LoVo (cell line): ENCODE measurements at regions not wholly inside any gene's neighbourhood (a gene's known extent, or its start where the extent isn't known, plus 50 kb on each side); places are given as distances from the start of the nearest gene placed in this dataset.

ENCODE experiments used
- DNase-seq: peaks from one replicate; pipeline ENCODE4 v3.0.0-alpha.2; 2016; ENCODE audit warnings: low spot score

DNA sequence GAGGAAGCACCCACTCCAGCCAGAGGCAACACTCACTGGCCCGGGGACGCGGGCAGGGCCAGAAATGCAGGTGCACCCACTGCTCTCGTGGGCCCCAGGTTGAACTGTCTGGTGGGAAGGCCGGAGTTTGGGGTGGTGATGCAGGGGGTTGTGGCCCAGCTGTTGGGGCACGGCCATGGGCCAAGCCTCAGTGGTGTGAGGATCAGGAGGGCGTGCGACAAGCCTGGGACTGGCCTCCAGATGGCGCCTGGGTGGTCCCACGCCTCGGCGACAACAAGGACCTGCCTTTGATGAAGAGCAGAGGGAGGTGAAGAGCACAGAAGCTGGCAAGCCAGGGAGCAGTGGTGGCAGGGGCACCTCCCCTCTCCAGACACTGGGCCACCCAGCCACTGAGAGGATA, 240.8 kb downstream of the BRD1 start:
- no peak for DNase-seq

DNA sequence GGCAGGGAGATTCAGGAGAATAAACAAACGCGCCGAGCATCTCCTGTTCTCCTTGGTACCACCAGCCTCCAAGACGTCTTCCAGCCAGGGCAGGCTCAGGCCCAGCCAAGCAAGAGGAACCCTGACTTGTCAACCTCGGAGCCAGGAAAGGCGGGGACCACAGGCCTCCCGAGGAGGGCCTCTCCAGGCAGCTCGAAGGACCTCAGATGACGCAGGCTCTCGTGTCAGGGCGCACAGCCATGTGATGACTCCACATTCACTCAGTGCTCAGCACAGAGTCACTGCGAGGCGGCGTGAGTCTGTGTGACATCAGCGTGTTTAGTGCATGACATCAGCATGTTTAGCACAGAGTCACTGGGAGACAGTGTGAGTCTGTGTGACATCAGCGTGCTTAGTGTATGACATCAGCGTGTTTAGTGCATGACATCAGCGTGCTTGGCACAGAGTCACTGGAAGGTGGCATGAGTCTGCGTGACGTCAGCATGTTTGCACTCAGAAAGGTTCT, 241.4 kb downstream of the BRD1 start:
- DNase-seq: no peak

DNA sequence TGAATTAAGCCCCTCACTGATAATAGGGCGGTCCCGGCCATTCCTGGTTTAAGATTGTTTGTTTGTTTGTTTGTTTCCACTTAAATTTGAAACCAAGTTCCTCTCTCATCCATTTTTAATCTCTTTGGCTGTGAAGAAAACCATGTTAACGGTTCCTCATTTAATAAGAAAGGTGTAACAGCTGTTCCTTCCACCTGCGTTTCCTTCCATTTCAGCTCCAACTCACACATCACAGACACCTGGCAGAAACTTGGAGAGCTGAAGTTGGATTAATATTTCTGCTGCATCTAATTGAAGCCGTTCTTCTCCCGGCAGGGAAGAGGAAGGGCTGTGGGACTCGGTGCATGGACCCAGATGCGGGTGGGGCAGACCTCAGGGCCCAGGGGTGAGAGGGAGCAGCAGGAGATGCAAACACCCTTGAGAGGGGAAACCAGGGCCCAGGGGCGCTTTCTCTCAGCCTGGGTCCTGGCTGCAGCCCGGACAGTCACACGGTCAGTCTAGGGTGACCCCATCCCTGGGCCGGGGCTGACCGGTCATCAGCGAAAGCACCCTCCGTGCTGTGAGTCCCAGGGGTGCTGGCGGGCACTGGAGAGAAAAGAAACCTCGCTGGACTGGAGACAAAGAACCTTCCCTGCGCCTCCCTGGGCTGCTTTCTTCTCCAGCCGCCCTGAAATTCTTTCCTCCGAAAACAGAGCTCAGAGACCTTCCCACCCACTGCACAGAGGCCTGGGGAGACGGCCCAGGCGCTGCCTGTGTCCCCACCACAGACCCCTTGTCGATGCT, 242.0 kb downstream of the BRD1 start:
- DNase-seq: no peak

DNA sequence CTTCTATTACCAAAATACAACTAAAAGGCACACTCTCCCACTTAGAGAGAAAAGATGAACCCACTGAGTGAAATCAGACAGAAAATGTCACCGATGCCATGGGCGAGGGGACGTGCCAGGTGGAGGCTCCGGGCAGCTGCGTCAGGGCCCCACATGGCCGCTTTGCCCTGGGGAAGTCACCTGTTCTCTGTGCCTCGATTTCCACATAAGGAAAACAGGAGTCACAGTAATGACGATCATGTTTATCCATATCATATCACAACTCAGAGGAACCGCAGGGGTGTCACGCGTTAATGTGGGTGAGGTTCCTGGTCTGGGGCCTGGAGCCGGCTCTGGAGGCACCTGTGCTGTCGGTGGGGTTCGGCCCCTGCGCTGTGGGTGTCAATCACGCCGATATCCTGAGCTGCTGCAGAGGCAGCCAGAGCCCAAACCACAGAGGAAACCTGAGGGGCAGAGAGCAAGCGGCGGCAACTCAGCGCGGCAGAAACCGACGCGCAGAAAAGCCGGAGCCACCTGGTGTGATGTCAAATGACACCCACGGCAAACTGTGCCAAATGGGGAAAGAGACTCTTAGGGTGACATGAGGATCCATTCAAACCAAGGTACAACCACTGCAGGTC, 243.7 kb downstream of the BRD1 start:
- no peak for DNase-seq

DNA sequence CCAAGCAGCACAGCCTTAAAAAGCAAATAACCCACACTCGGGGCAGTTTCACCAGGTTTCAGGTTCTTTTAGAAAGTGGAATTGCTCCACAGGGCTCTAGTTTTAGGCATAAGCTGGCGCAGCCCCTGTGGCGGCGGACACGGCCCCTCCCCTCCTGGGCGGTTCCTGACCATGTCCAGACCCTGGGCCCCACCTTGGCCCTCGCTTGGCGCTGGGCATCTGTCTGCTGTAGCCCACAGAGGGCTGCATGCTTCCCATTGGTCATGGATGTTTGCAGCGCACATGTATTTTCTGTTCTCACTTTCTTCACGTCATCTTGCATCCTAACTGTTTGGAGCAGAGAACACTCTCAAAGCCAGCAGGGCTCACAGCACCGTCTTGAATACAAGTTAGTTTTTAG, 244.3 kb downstream of the BRD1 start:
- DNase-seq: no peak

DNA sequence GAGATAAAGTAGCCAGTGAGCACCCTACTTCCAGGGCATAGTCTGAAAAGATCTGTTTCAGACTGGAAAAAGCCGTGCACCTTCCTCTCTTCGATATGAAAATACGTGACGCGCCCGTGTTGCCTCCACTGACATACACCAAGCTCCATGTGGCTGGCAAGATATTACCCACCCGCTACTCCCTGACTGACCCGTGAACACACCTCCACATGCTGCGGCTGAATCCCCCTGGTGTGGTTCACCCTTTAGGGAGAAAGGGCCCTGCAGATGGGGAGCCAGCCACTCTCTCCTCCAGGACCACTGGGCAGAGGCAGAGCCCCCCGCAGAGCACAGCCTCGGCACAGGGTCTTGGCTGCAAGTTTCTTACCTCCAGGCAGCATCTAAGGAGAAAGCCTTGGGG, 245.0 kb downstream of the BRD1 start:
- no peak for DNase-seq

DNA sequence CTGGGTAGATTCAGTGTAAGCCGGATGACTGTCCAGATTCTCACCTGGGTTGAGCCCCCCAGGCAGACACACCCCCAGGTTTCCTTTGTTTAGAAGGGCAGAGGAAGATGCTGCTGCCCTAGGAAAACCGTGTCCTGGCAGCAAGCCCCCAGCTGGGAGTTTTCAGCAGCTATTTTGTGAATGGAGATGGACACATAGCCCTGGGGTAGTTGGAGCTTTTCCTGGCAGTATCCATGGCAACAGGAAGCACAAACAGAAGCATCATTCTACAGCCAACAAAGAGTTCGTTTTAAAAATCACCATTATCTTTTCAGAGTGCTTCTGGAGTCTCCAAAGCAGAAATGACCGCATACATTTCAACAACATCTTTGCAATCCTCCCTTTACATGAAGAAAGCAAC, 245.5 kb downstream of the BRD1 start:
- no peak for DNase-seq

DNA sequence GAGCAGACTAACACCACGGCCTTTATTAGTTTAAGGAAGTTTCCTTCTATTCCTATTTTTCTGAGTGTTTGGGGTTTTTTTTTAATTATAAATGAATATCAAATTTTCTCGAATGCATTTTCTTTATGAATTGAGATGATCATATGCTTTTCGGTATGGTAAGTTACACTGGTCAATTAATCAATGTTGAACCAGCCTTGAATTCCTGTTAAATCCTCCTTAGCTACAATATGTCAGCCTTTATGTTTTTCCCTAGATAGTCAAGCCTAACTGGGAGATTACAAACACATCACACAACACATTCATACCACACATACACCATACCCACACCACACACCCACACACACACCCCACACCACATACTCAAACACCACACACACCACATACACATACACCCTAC, 247.6 kb downstream of the BRD1 start:
- DNase-seq: no peak

DNA sequence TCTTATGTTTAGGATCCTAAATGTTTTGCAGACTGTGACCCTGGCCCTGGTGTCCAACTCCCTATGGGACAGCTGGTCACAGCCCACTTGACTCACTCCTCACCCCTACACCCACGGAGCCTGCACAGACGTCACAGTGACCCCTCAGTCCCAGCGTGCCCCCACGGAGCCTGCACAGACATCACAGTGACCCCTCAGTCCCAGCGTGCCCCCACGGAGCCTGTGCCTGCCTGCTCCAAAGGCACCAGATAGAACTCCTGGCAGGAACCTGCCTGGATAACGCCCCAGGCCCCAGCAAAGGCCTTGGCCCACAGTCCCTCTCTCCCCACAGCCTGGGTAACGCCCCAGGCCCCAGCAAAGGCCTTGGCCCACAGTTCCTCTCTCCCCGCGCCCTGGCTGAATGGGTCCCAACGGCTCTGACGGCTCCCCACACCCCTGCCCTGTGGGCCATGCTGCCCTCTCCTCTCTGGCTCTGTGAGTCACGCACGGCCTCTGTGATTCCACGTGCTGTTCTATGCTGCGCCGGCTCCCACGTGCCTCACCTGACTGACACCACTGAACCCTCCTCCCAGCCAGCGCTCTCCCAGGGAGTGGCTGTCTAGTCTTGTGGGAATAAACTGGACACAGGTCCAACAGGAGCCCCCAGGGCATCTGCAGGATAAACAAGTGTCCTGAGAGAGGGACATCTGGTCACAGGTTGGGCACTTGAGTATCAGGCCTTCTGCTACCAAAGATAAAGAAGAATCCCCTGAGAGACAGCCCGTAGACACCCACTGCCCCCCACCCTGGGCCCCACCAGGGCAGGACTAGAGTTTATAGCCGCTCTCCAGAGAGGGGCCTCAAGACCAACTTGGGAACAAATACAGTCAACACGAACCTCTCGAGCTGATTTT, 250.3 kb downstream of the BRD1 start:
- DNase-seq: no peak

DNA sequence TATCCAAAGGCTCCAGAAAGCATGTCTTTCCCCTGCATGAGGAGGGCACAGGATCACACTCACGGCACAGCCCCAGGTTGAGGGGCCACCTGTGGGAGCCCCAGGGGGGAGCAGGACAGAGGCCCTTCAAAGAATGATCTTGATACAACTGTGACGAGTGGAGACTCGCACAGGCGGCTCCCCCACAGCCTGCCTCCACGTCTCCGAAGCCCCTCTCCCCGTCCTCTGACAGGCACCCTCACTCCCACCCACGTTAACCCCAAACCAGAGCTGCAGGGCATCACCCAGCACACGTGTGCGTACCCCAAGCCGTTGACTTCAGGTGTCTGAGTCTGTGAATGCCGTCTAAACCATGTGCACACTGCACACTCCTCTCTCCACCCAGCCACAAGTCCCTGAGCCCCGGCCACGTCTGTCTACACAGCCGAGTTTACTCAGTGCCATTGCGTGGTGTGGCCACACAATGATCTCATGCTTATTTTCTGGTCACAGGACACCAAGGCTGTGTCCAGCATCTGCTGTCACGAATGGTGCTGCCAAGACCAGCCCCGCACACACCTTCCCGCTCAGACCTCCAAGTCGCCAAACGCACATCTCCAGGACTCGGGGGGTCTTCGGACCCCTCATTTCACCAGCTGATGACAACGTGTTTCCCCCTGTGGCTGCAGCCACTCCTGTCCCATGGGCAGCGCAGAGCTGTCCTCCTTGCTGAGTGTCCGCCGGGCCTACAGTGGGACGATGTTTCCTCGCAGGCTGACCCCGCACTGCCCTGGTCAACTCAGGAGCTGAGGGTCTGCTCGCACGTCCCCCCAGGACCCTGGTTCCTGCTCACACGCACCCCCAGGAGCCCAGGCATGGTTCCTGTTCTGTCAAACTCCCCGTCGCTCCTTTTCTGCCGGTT, 251.2 kb downstream of the BRD1 start:
- DNase-seq: no peak

DNA sequence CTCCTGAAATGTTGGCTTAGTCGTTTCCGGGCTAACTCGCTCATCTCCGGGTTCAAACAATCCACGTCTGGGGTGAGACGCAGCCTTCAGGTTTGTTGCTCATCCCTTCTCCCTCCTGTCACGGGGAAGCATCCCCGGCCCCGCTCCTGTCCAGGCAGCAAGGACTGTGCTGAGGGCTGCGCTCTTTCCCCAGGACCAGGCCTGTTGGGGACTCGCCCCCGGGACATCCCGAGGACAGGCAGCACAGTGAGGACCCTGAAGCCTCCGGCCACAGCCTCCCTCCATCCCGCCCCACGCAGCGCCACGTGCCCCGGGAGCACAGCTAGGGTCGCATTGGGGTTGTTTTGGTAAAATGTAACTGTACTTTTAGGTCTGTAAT, 252.0 kb downstream of the BRD1 start:
- DNase-seq: no peak

DNA sequence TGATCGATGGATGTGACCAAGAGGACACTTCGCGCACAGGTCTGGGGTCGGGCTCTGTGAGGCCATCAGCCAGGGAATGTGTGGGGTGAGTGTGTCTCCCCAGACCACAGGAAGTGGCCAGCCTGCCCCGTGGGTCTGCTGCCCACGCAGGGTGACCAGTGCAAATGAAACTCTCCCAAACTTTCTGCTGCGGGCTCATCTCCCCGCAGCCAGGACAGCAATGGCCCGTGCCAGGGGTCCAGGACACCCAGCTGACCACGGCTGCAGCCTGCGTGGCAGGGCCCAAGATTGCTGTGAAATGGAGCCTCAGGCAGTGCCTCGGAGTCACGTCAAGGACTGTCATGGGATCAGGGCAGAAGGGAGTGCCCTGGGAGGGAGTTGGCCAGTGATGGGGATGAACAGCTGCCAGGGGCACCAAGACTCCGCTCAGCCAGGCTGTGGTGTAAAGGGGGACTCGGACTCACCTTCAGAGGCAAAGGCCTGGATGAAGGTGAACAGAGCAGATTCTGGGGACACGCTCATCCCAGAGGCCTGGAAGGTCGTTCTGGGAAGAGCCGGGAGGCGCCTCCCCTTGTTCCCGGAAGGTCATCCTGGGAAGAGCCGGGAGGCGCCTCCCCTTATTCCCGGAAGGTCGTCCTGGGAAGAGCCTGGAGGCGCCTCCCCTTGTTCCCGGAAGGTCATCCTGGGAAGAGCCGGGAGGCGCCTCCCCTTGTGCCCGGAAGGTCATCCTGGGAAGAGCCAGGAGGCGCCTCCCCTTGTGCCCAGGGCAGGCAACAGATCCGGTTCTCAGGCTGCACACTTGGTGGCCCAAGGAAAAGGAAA, 252.6 kb downstream of the BRD1 start:
- DNase-seq: no peak

DNA sequence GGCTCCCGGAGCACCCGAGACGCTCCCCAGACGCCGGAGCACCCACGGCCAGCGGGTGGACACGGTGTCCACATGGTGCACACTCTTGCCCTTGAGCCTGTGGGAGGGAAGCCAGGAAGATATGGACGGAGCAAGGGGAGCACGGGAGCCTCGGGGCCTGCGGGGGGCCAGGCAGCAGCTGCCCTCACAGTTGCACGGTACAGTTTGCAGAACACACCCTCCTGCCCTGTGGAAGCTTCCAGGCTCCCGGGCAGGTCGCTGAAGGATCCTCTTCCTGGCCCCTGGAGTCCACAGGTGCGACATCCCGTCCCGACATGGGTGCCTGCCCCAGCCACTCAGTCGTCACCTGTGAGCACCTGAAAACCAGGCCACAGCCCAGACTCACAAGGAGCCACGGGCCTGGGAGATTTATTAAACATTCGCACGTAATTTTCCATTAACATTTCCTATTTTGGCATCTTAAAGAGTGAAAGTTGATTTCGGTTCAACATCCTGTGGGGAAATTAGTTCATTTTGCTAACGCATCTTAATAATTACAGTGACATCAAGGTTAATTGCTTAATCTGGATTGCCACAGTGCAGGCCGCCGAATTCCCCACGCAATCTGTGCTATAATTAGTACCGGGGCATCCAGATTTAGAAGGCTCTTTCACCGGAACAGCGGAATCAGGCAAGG, 253.3 kb downstream of the BRD1 start:
- DNase-seq: no peak

DNA sequence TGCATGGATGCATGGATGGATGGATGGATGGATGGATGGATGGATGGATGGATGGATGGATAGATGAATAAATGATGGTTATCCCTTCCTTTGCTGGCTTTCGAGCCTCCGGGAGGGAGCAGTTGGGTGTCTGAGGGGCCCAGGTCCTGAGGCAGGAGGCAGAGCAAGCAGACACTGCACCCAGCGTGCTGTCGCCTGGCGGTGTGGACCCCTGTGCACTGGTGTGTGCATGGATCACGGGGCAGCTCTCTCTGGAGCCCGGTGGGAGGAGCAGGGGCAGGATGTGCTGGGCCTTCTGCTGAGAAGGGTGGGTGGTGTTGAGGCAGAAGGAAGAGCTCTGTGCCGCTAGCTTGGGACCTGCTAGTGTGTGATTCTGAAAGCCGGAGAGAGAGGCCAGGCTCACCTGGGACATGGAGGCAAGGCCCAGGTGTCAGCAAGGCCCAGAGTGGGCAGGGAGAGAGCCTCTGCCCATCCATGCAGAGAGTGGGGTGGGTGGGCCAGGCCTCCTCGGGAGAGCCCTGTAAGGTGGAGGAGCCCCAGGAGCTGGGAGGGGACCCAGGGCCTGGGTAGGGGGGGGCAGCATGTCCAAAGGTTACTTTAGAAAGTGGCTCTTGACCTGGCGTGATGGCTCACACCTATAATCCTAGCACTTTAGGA, 254.4 kb downstream of the BRD1 start:
- DNase-seq: no peak

DNA sequence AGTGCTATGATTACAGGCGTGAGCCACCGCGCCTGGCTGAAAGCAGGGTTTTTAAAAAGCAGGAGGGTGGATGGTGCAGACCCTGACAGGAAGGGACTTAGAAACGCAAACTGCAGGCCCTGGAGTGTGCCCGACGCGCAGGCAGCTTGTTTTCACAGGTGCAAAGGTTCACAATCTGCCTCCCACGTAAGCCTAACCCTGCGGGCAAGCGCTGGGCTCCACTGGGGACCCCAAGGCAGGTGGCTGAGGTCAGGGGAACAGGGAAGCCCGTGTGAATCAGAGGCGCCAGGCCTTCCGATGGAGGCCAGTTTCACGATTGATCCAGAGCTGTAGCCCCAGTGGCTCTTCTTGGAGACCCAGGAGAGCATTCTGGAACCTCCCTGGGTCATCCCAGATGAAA, 256.3 kb downstream of the BRD1 start:
- DNase-seq: no peak

DNA sequence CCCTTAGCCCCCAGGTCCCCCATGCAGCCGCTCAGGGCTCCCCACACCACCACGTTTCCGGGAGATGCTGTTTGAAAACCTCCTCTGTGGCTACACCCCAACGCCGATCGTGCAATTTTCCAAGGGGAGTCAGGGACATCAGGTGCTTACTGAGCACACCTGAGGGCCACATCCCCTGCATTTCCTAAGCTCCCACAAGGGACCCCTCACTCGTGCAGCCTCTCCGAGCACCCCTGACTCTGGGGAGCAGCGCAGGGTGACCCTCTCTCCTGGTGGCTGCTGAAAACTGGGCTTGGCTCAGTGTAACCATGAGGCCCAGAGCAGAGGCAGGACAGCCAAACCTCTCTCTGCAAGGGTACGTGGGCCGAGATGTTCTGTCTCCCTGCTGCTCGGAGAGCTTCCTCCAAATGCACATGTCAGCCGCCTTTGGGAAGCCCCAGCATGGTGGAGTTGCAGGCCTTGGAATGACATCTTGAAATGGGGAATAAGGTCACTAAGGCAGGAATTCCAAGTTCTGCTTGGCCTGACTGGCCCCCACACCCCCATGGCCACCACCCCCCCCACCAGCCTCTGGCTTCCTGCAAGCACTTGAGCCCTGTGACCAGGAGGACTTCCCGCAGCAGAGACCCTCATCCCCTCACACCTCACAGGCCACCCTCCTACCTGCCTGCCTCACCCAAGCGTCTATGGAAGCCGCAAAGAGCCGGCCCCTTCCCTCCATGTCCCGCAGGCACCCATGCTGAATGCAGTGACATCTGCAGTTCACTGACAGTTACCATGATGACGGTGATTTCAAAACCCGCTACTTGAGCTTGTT, 257.4 kb downstream of the BRD1 start:
- DNase-seq: no peak

DNA sequence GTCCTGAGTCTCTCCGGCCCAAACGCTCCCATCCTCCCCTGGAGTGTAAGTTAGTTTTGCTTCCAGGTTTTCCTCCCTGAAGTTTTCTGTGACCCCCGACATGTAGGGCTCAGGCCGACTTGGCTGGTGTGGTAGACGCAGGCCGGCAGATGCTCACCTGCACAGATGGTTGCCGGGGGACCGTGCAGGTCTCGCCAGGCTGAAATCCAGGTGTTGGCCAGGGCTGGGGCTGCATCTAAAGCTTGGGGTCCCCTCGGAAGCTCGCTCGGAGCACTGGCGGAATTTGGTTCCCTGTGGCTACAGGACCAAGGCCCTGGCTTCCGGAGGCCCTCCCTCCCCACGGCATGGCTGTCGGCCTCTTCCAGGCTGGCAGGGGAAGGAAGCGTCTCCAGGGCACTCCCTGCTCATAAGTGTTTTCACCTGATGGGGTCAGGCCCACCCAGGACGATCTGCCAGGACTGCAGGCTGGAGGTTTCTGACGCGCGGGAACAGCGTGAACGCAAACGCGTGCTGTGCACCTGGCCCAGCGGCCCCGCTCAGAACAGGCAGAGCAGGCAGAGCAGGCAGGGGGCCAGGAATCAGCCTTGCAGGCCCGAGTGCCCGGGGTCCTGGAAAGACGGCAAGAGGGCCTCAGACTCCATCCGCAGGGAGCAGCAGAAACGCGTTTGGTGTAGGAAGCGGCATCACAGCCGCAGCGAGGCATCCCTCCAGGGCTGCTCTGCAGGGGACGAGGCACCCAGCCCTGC, 258.2 kb downstream of the BRD1 start:
- no peak for DNase-seq

DNA sequence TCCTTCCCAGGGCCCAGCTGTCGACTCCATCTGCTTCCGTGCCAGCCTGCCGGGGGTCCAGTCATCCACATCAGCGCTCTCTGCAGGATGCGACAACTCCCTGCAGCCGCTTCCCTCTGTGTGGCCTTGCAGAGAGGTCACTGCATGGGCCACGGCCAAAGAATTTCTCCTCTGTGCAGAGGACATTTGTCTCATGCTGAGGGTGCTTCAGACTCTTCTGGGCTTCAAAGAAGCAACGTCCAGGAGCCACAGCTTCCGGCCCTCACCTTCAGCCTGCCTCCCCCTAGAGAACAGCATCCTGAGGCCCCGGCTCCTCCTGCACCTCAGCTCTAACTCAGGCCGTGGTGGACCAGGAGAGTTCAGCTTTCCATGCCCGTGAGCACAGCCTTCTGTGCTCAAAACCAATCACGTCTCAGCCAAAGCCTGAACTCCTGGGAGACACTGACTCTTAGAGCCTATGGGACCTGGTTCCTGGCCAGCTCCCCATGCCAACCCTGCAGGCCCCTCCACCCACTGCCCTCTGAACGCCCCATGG, 258.9 kb downstream of the BRD1 start:
- DNase-seq: no peak
